Left ventricle myocardium inferior (tissue), 1 donor: ENCODE measurements at regions not wholly inside any gene's neighbourhood (a gene's known extent, or its start where the extent isn't known, plus 50 kb on each side); places are given as distances from the start of the nearest gene placed in this dataset.

ENCODE experiments used
- DNase-seq: peaks from one replicate; pipeline ENCODE4 v3.0.0-alpha.2; 2020
- H3K27ac ChIP-seq: fragments of 200-600 bp; replicated peaks from 2 replicates; pipeline ENCODE4 v1.8.0; 2021
- H3K27me3 ChIP-seq: fragments of 200-600 bp; 2 replicates; pipeline ENCODE4 v1.8.0; 2021; ENCODE audit warnings: low read depth
- H3K36me3 ChIP-seq: fragments of 200-600 bp; 2 replicates; pipeline ENCODE4 v1.8.0; 2021
- H3K4me1 ChIP-seq: fragments of 200-600 bp; 2 replicates; pipeline ENCODE4 v1.8.0; 2021
- H3K4me3 ChIP-seq: fragments of 200-600 bp; 2 replicates; pipeline ENCODE4 v1.8.0; 2021; ENCODE audit warnings: mild to moderate bottlenecking, moderate library complexity
- H3K9me3 ChIP-seq: fragments of 200-600 bp; replicated peaks from 2 replicates; pipeline ENCODE4 v1.8.0; 2021
- CTCF ChIP-seq: fragments of 200-600 bp; IDR thresholded peaks from 2 replicates; pipeline ENCODE4 v1.8.0; 2021; ENCODE audit warnings: antibody characterized with exemption, mild to moderate bottlenecking, borderline replicate concordance
- intact Hi-C: fragments of 100-400 bp; cut with micrococcal nuclease; formaldehyde crosslinking; loops from one replicate; pipeline ENCODE4 v1.11.0; 2022
- donor health status: DM: no; HTN: yes; CAD: no; lungs with severe emphysema.

DNA sequence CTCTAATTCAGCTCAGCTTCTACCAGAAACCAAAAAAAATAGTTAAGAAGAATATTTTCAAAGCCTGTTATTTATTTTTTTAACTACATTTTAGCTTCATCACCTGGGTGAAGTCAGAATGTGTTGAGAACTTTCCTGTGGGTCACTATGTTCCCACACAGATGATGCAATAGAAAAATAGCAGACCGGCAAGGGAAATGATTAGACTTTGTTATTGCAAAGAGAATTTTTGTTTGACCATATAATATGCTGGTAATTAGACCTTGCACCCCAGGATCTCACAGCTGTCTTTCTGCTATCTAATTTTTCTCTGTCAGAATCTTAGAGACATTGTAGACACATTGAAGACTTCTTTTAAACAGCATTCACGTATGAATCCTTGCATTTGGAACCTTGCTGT, 299.3 kb downstream of the TBX15 start:
- Histone ChIP-seq H3K9me3 (no peaks in the 10 kb centered on the region), H3K4me3 (no peak overlapping the region)
- no peak for TF ChIP-seq CTCF

GRCh38 chr1:118661769-118662320, 326.3 kb downstream of the TBX15 start:
- intact Hi-C loops: no loop called here
- Histone ChIP-seq H3K4me1 (peaks cover 4% of the 10 kb centered on the region), H3K9me3 (peaks cover 14% of the 10 kb centered on the region), H3K36me3 (no peaks in the 10 kb centered on the region), H3K27ac (no peak overlapping the region), H3K27me3 (no peaks in the 10 kb centered on the region), H3K4me3 (no peak overlapping the region)
- no peak for DNase-seq
- TF ChIP-seq CTCF: no peak

More for the DNA sequence above, 299.3 kb downstream of the TBX15 start:
- no peak for DNase-seq
- Histone ChIP-seq H3K4me1 (no peaks in the 10 kb centered on the region), H3K27ac (no peak overlapping the region), H3K36me3 (no peaks in the 10 kb centered on the region), H3K27me3 (no peaks in the 10 kb centered on the region)
- intact Hi-C loops: no loop called here

DNA sequence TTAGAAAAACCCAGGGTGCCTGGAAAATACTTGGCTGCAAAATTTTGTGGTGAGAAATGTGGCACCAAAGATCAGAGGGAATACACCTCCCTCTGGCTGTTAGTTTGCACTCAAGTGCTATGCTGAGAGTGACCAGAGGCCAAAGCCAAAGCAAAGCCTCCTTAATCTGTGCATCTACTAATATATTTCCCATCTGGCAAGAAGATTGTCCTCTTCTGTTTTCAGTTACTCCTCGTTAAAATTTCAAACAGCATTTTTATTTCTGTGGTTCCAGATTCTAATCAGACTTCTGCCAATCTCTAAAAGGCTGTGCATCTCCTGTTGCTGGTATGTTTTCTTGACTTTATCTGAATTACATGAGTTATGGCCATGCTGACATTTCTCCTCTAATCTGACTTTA, 327.4 kb downstream of the TBX15 start:
- no peak for DNase-seq
- Histone ChIP-seq H3K4me1 (peaks cover 4% of the 10 kb centered on the region), H3K36me3 (no peaks in the 10 kb centered on the region), H3K27me3 (no peaks in the 10 kb centered on the region), H3K9me3 (peaks cover 13% of the 10 kb centered on the region), H3K4me3 (no peak overlapping the region), H3K27ac (no peak overlapping the region)
- intact Hi-C loops: no loop called here
- no peak for TF ChIP-seq CTCF

DNA sequence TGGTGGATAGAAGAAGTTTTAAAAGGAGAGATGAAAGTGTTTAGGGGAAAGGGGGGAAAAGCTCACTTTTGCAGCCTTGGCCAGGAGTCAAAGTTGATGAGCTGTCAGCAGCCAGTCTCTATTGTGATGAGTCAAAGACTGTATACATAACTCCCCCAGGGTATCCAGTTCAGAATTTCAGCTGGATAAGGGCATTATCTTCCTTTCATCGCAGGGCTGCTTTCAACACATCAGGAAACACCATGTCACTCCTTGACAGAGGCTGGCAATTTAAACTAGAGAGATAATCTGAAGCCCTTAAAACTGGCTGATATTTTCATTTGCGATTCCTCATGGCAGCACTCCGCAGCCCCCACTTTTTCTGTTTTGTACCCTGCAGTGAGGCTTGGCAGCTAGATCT, 328.5 kb downstream of the TBX15 start:
- intact Hi-C loops: no loop called here
- H3K4me3 ChIP-seq: no peak overlapping the region
- DNase-seq: no peak
- peaks cover 22% of the 10 kb centered on the region for H3K9me3 ChIP-seq
- H3K36me3 ChIP-seq: no peaks in the 10 kb centered on the region
- H3K27ac ChIP-seq: no peak overlapping the region
- H3K27me3 ChIP-seq: no peaks in the 10 kb centered on the region
- H3K4me1 ChIP-seq: peaks cover 4% of the 10 kb centered on the region
- no peak for TF ChIP-seq CTCF

GRCh38 chr1:118650107-118650807, 337.9 kb downstream of the TBX15 start:
- Histone ChIP-seq H3K4me3 (no peak overlapping the region), H3K27me3 (no peaks in the 10 kb centered on the region), H3K9me3 (peaks cover 4% of the 10 kb centered on the region), H3K36me3 (no peaks in the 10 kb centered on the region), H3K4me1 (peaks cover 17% of the 10 kb centered on the region), H3K27ac (peak overlapping the region; percentile 53)
- no peak for TF ChIP-seq CTCF
- intact Hi-C loops: no loop called here
- DNase-seq: no peak
